ENCODE measurements at regions not wholly inside any gene's neighbourhood (a gene's known extent, or its start where the extent isn't known, plus 50 kb on each side); places are given as distances from the start of the nearest gene placed in this dataset.
"Not testable (repeated sequence)": the region's sequence is repeated elsewhere in the genome, so short reads cannot be mapped to it uniquely, and the experiment has no call there.

DNA sequence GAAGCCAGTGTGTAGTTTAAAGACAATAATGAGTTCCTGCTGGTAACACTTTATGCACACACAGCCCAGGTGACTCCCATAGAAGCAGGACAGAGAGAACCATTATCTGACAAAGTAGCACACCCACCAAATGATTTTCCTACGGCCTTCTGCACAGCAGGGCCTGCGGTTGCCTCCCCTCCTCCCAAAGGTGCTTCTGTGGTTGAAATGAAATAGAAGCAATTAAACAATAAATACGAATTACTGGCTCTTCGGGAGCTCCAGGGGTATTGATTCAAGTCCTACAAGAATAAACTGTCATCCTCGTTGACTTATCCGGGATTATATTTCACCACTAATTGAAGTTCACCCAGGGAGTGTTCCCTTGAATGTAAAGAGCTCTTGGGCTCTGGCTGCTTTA, 172.1 kb downstream of the ACTR3B start:
- intact Hi-C loops (cut with DNase I) = no loop called here
- TF ChIP-seq, protein P1, sequence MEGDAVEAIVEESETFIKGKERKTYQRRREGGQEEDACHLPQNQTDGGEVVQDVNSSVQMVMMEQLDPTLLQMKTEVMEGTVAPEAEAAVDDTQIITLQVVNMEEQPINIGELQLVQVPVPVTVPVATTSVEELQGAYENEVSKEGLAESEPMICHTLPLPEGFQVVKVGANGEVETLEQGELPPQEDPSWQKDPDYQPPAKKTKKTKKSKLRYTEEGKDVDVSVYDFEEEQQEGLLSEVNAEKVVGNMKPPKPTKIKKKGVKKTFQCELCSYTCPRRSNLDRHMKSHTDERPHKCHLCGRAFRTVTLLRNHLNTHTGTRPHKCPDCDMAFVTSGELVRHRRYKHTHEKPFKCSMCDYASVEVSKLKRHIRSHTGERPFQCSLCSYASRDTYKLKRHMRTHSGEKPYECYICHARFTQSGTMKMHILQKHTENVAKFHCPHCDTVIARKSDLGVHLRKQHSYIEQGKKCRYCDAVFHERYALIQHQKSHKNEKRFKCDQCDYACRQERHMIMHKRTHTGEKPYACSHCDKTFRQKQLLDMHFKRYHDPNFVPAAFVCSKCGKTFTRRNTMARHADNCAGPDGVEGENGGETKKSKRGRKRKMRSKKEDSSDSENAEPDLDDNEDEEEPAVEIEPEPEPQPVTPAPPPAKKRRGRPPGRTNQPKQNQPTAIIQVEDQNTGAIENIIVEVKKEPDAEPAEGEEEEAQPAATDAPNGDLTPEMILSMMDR (IDR thresholded peaks at IDR 0.05) = no peak
- Histone ChIP-seq H3K4me3 (no peak overlapping the region), H3K27me3 (no peaks in the 10 kb centered on the region), H3K4me1 (no peaks in the 10 kb centered on the region), H3K36me3 (no peaks in the 10 kb centered on the region), H3K27ac (no peak overlapping the region), H3K9me3 (no peaks in the 10 kb centered on the region)
- no peak for DNase-seq (ENCODE audit: low spot score in 2 of 2)

DNA sequence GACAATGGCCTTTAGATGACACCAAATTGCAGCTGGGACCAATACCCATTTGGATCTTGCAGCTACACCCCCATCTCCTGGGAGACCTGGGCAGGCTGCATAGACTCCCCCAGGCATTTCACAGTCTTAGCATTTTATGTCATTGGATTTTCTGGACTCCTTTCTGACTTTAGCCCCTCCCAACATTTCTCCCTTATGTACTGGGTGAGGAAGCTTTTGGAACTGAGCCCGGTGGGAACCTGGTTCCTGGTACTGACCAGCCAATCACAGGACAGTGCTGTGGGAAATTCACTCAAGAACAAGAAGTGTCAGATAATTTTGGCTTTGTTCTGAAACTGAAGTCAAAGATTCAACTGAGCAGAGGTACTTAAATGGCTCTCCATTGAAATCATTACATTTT, 177.7 kb downstream of the ACTR3B start:
- TF ChIP-seq, protein P1 (IDR thresholded peaks at IDR 0.05) = no peak
- no peaks in the 10 kb centered on the region for H3K36me3 ChIP-seq
- H3K4me1 ChIP-seq = no peaks in the 10 kb centered on the region
- H3K9me3 ChIP-seq = no peaks in the 10 kb centered on the region
- no peaks in the 10 kb centered on the region for H3K27me3 ChIP-seq
- intact Hi-C loops (cut with DNase I) = no loop called here
- no peak overlapping the region for H3K27ac ChIP-seq
- no peak overlapping the region for H3K4me3 ChIP-seq
- no peak for DNase-seq (ENCODE audit: low spot score in 2 of 2)

DNA sequence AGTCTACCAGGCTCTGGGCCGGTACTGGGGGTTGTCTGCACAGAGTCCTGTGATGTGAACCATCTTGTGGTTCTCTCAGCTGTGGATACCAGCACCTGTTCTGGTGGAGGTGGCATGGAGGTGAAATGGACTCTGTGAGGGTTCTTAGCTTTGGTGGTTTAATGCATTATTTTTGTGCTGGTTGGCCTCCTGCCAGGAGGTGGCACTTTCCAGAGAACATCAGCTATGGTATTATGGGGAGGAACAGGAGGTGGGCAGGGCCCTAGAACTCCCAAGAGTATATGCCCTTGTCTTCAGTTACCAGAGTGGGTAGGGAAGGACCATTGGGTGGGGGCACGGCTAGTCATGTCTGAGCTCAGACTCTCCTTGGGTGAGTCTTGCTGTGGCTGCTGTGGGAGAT, 187.1 kb downstream of the ACTR3B start:
- H3K36me3 ChIP-seq; intact Hi-C loops (cut with DNase I): not testable (repeated sequence)

DNA sequence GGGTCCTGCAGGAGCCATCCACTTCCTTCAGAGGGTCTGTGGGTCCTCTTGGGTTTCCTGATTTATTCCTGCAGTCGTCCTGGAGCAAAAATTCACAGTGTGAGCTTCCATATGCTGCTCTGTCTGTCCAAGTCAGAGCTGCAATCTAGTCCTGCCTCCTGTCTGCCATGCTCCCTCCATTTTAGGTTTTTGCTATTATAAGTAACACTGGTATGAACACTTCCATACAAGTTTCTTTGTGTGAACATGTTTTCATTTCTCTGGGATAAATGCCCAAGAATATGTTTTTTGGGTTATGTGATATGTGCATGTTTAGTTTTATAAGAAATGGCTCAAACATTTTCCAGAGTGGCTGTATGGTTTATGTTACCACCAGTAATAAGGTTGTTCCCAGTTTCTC, 188.1 kb downstream of the ACTR3B start:
- TF ChIP-seq, protein P1 (IDR thresholded peaks at IDR 0.05) = no peak
- Histone ChIP-seq H3K36me3 (no peaks in the 10 kb centered on the region), H3K9me3 (no peaks in the 10 kb centered on the region), H3K27ac (no peak overlapping the region), H3K4me3 (no peak overlapping the region), H3K27me3 (no peaks in the 10 kb centered on the region), H3K4me1 (no peaks in the 10 kb centered on the region)
- intact Hi-C loops (cut with DNase I) = no loop called here
- no peak for DNase-seq (ENCODE audit: low spot score in 2 of 2)

More for the DNA sequence above, 187.1 kb downstream of the ACTR3B start:
- not testable (repeated sequence) for H3K9me3 ChIP-seq; DNase-seq (ENCODE audit: low spot score in 2 of 2); H3K4me1 ChIP-seq; H3K27me3 ChIP-seq; H3K4me3 ChIP-seq; H3K27ac ChIP-seq

DNA sequence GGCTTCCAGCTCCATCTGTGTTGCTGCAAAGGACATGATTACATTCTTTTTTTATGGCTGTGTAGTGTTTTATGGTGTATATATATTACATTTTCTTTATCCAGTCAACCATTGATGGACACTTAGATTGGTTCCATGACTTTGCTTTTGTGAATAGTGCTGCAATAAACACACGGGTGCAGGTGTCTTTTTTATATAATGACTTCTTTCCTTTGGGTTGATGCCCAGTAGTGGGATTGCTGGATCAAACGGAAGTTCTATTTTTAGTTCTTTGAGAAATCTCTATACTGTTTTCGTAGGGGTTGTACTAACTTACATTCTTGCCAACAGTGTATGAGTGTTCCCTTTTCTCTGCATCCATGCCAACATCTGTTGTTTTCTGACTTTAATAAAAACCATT, 189.7 kb downstream of the ACTR3B start:
- TF ChIP-seq, protein P1 (IDR thresholded peaks at IDR 0.05) = no peak
- no peaks in the 10 kb centered on the region for H3K4me1 ChIP-seq
- H3K27ac ChIP-seq = no peak overlapping the region
- no peaks in the 10 kb centered on the region for H3K27me3 ChIP-seq
- intact Hi-C loops (cut with DNase I) = no loop called here
- no peak for DNase-seq (ENCODE audit: low spot score in 2 of 2)
- H3K36me3 ChIP-seq = no peaks in the 10 kb centered on the region
- H3K9me3 ChIP-seq = no peaks in the 10 kb centered on the region
- no peak overlapping the region for H3K4me3 ChIP-seq

DNA sequence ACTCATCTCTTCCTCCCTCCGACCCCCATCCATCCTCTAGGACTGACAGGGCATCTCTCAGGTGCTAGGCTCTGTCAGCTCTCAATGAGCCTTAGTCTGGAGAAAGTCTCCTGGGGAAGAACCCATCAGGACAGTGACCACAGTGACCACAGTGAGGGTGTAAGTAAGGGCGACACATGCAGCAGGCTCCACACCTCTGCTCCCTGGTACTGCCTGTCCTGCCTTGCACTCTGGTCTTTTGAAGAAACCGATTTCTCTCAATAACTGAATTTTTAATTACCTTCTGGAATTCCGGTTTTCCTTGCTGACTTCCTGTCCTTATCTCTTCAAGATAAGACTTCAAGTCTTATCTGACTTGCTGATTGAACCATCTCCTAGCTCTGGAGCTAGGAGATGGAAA, 190.2 kb downstream of the ACTR3B start:
- TF ChIP-seq, protein P1 (IDR thresholded peaks at IDR 0.05) = no peak
- DNase-seq (ENCODE audit: low spot score in 2 of 2) = no peak
- Histone ChIP-seq H3K4me3 (no peak overlapping the region), H3K36me3 (no peaks in the 10 kb centered on the region), H3K9me3 (no peaks in the 10 kb centered on the region), H3K27me3 (no peaks in the 10 kb centered on the region), H3K4me1 (no peaks in the 10 kb centered on the region), H3K27ac (no peak overlapping the region)
- intact Hi-C loops (cut with DNase I) = no loop called here
